SKM-1 (cell line): ENCODE measurements at regions not wholly inside any gene's neighbourhood (a gene's known extent, or its start where the extent isn't known, plus 50 kb on each side); places are given as distances from the start of the nearest gene placed in this dataset.
"Not testable (repeated sequence)": the region's sequence is repeated elsewhere in the genome, so short reads cannot be mapped to it uniquely, and the experiment has no call there.

ENCODE experiments used
- DNase-seq: peaks from one replicate; lab custom pipeline; 2025; ENCODE audit not compliant: unreplicated experiment; lab: John Stamatoyannopoulos, UW

GRCh38 chr7:69228212-69228811 lies 370.0 kb upstream of the AUTS2 start:
- no peak for DNase-seq

- DNase-seq: no peak
Measured at GRCh38 chr7:69232445-69233376, 365.6 kb upstream of the AUTS2 start.

- no peak for DNase-seq
Measured at GRCh38 chr7:69237541-69237940, 360.7 kb upstream of the AUTS2 start.

GRCh38 chr7:69243016-69243415 lies 355.3 kb upstream of the AUTS2 start:
- DNase-seq: no peak

GRCh38 chr7:69244701-69245100 lies 353.6 kb upstream of the AUTS2 start:
- no peak for DNase-seq

- DNase-seq: no peak
Measured at GRCh38 chr7:69245646-69246045, 352.6 kb upstream of the AUTS2 start.

- no peak for DNase-seq
Measured at GRCh38 chr7:69246758-69247157, 351.5 kb upstream of the AUTS2 start.

- DNase-seq: not testable (repeated sequence)
Measured at GRCh38 chr7:69248382-69248828, 349.9 kb upstream of the AUTS2 start.

GRCh38 chr7:69250958-69251357 lies 347.3 kb upstream of the AUTS2 start:
- no peak for DNase-seq

GRCh38 chr7:69254643-69255042 lies 343.6 kb upstream of the AUTS2 start:
- no peak for DNase-seq

GRCh38 chr7:69256634-69257081 lies 341.6 kb upstream of the AUTS2 start:
- peak; percentile 24 for DNase-seq

GRCh38 chr7:69257592-69257991 lies 340.7 kb upstream of the AUTS2 start:
- DNase-seq: no peak

- DNase-seq: no peak
Measured at GRCh38 chr7:69259445-69259844, 338.8 kb upstream of the AUTS2 start.

- no peak for DNase-seq
Measured at GRCh38 chr7:69260023-69260422, 338.3 kb upstream of the AUTS2 start.

- no peak for DNase-seq
Measured at GRCh38 chr7:69263550-69263949, 334.7 kb upstream of the AUTS2 start.

GRCh38 chr7:69269806-69270205 lies 328.5 kb upstream of the AUTS2 start:
- DNase-seq: no peak

- DNase-seq: no peak
Measured at GRCh38 chr7:69272101-69272500, 326.2 kb upstream of the AUTS2 start.

GRCh38 chr7:69276011-69276729 lies 322.1 kb upstream of the AUTS2 start:
- no peak for DNase-seq

GRCh38 chr7:69277366-69277765 lies 320.9 kb upstream of the AUTS2 start:
- DNase-seq: no peak

- DNase-seq: no peak
Measured at GRCh38 chr7:69282946-69283345, 315.3 kb upstream of the AUTS2 start.

- DNase-seq: no peak
Measured at GRCh38 chr7:69283421-69283820, 314.9 kb upstream of the AUTS2 start.

GRCh38 chr7:69285854-69286253 lies 312.4 kb upstream of the AUTS2 start:
- DNase-seq: no peak
